AG10803 (cell line): ENCODE measurements at regions not wholly inside any gene's neighbourhood (a gene's known extent, or its start where the extent isn't known, plus 50 kb on each side); places are given as distances from the start of the nearest gene placed in this dataset.
A peak's percentile ranks its signal among the peaks of the same experiment; 100 is the strongest.
"Not testable (repeated sequence)": the region's sequence is repeated elsewhere in the genome, so short reads cannot be mapped to it uniquely, and the experiment has no call there.

Source experiments
- DNase-seq: peaks from one replicate; pipeline ENCODE4 v3.0.0; 2010; ENCODE audit warnings: low read depth
- H3K4me3 ChIP-seq: 2 replicates; pipeline ENCODE4 v1.5.1; 2011; ENCODE audit warnings: mild to moderate bottlenecking, low read length, control low read depth
- CTCF ChIP-seq: conservative IDR thresholded peaks from 2 replicates; pipeline ENCODE4 v1.5.1; 2011; ENCODE audit warnings: mild to moderate bottlenecking, low read length, control low read depth, inconsistent platforms

GRCh38 chr2:82790206-82791021, 1668.7 kb downstream of the SUCLG1 start:
- peak; percentile 50 for DNase-seq
- TF ChIP-seq CTCF: no peak
- H3K4me3 ChIP-seq: no peak overlapping the region

GRCh38 chr2:82789851-82790205, 1669.3 kb downstream of the SUCLG1 start:
- TF ChIP-seq CTCF: no peak
- H3K4me3 ChIP-seq: no peak overlapping the region
- no peak for DNase-seq

- no peak for TF ChIP-seq CTCF
- H3K4me3 ChIP-seq: no peak overlapping the region
- DNase-seq: no peak
These were observed 1677.7 kb downstream of the SUCLG1 start for GRCh38 chr2:82781176-82781915.

GRCh38 chr2:82780050-82780449, 1679.0 kb downstream of the SUCLG1 start:
- DNase-seq: no peak
- no peak for TF ChIP-seq CTCF
- H3K4me3 ChIP-seq: no peak overlapping the region

GRCh38 chr2:82752396-82752795, 1706.7 kb downstream of the SUCLG1 start:
- no peak for DNase-seq
- H3K4me3 ChIP-seq: no peak overlapping the region
- TF ChIP-seq CTCF: no peak

GRCh38 chr2:82748653-82749052, 1710.4 kb downstream of the SUCLG1 start:
- no peak for TF ChIP-seq CTCF
- DNase-seq: no peak
- no peak overlapping the region for H3K4me3 ChIP-seq

GRCh38 chr2:82740527-82740926, 1718.6 kb downstream of the SUCLG1 start:
- DNase-seq: no peak
- no peak overlapping the region for H3K4me3 ChIP-seq
- TF ChIP-seq CTCF: no peak

- H3K4me3 ChIP-seq, DNase-seq: not testable (repeated sequence)
These were observed 1721.1 kb downstream of the SUCLG1 start for GRCh38 chr2:82737965-82738364.
